ENCODE measurements at regions not wholly inside any gene's neighbourhood (a gene's known extent, or its start where the extent isn't known, plus 50 kb on each side); places are given as distances from the start of the nearest gene placed in this dataset.
"Not testable (repeated sequence)": the region's sequence is repeated elsewhere in the genome, so short reads cannot be mapped to it uniquely, and the experiment has no call there.

DNA sequence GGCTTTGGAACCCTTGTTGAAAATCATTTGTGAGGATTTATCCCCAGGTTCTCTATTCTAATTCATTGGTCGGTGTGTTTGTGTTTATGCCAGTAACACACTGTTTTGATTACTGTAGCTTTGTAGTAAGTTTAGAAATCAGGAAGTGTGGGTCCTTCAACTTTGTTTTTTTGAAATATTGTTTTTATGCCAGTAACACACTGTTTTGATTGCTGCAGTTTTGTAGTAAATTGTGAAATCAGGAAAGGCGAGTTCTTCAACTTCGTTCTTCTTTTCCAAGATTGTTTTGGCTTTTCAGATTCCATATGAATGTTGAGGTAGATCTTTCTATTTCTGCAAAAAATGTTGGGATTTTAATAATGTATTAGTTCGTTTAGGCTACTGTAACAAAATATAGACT is 314.6 kb downstream of the RPLP1 start:
- TF ChIP-seq, protein P1, sequence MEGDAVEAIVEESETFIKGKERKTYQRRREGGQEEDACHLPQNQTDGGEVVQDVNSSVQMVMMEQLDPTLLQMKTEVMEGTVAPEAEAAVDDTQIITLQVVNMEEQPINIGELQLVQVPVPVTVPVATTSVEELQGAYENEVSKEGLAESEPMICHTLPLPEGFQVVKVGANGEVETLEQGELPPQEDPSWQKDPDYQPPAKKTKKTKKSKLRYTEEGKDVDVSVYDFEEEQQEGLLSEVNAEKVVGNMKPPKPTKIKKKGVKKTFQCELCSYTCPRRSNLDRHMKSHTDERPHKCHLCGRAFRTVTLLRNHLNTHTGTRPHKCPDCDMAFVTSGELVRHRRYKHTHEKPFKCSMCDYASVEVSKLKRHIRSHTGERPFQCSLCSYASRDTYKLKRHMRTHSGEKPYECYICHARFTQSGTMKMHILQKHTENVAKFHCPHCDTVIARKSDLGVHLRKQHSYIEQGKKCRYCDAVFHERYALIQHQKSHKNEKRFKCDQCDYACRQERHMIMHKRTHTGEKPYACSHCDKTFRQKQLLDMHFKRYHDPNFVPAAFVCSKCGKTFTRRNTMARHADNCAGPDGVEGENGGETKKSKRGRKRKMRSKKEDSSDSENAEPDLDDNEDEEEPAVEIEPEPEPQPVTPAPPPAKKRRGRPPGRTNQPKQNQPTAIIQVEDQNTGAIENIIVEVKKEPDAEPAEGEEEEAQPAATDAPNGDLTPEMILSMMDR (IDR thresholded peaks at IDR 0.05) = no peak
- DNase-seq (ENCODE audit: low spot score) = no peak
- Histone ChIP-seq H3K4me3 (no peak overlapping the region), H3K27ac (no peak overlapping the region)

DNA sequence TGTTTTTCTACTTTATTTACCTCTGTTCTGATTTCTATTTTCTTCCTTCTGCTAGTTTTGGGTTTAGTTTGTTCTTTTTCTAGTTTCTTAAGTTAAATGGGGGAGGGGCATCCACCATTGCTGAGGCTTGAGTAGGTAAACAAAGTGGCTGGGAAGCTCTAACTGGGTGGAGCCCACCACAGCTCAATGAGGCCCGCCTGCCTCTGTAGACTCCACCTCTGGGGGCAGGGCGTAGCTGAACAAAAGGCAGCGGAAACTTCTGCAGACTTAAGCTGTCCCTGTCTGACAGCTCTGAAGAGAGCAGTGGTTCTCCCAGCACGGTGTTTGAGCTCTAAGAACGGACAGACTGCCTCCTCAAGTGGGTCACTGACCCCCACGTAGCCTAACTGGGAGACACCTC is 316.7 kb downstream of the RPLP1 start:
- not testable (repeated sequence) for H3K27ac ChIP-seq

DNA sequence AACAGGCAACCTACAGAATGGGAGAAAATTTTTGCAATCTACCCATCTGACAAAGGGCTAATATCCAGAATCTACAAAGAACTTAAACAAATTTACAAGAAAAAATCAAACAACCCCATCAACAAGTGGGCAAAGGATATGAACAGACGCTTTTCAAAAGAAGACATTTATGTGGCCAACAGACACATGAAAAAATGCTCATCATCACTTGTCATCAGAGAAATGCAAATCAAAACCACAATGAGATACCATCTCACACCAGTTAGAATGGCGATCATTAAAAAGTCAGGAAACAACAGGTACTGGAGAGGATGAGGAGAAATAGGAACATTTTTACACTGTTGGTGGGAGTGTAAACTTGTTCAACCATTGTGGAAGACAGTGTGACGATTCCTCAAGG is 321.6 kb downstream of the RPLP1 start:
- not testable (repeated sequence) for DNase-seq (ENCODE audit: low spot score); H3K4me3 ChIP-seq; H3K27ac ChIP-seq

More for the DNA sequence above, 316.7 kb downstream of the RPLP1 start:
- not testable (repeated sequence) for H3K4me3 ChIP-seq; DNase-seq (ENCODE audit: low spot score)

DNA sequence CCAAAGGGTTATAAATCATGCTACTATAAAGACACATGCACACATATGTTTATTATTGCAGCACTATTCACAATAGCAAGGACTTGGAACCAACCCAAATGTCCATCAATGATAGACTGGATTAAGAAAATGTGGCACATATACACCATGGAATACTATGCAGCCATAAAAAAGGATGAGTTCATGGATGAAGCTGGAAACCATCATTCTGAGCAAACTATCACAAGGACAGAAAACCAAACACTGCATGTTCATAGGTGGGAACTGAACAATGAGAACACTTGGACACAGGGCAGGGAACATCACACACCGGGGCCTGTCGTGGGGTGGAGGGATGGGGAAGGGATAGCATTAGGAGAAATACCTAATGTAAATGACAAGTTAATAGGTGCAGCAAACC is 322.1 kb downstream of the RPLP1 start:
- H3K27ac ChIP-seq; DNase-seq (ENCODE audit: low spot score); H3K4me3 ChIP-seq: not testable (repeated sequence)

- DNase-seq (ENCODE audit: low spot score) = no peak
- H3K27ac ChIP-seq = no peak overlapping the region
- TF ChIP-seq, protein P1 (IDR thresholded peaks at IDR 0.05) = no peak
- H3K4me3 ChIP-seq = no peak overlapping the region
Observed at GRCh38 chr15:69777356-69777755, 320.4 kb downstream of the TLE3 start.

GRCh38 chr15:69780374-69780773 is 317.3 kb downstream of the TLE3 start:
- H3K27ac ChIP-seq = no peak overlapping the region
- DNase-seq (ENCODE audit: low spot score) = no peak
- no peak overlapping the region for H3K4me3 ChIP-seq
- TF ChIP-seq, protein P1 (IDR thresholded peaks at IDR 0.05) = no peak

DNA sequence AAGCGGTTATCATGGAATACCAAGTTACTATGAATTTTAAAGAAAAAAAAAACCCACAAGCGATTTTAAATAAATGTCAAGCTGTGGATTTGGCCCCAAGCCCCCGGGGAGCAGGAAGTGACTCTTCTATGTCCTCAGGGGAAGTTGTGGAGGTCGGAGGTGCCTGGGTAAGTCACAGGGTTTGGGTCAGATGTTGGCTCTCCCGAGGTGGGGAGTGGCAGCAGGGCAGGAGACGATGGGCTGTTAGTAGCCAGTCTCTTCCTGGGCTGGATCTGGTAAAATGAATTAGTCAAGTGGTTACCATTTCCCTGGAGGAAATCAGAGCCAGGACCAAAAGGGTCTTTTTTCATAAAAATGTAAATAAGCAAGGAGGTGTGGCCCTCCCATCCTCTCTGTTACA is 316.7 kb downstream of the TLE3 start:
- no peak overlapping the region for H3K4me3 ChIP-seq
- TF ChIP-seq, protein P1 (IDR thresholded peaks at IDR 0.05) = no peak
- no peak overlapping the region for H3K27ac ChIP-seq
- no peak for DNase-seq (ENCODE audit: low spot score)

- DNase-seq (ENCODE audit: low spot score) = no peak
- Histone ChIP-seq H3K4me3 (no peak overlapping the region), H3K27ac (no peak overlapping the region)
- TF ChIP-seq, protein P1 (IDR thresholded peaks at IDR 0.05) = no peak
Observed at GRCh38 chr15:69781411-69782125, 316.1 kb downstream of the TLE3 start.
